K562 (cell line): ENCODE measurements at regions not wholly inside any gene's neighbourhood (a gene's known extent, or its start where the extent isn't known, plus 50 kb on each side); places are given as distances from the start of the nearest gene placed in this dataset.

Experiments used
- CREB3 ChIP-seq: fragments of 450-650 bp; conservative IDR thresholded peaks from 2 replicates; pipeline ENCODE4 v1.6.1; 2016; ENCODE audit warnings: missing genetic modification characterization, low read depth, mild to moderate bottlenecking, missing compliant biosample characterization, moderate library complexity
- CTCF ChIP-seq, 3 experiments: IDR thresholded peaks in 2 of 3; conservative IDR thresholded peaks in 1 of 3; 2 replicates each; pipeline ENCODE4 v1.5.1; 2011 to 2012; ENCODE audit warnings: low read length in 3 of 3, mild to moderate bottlenecking in 3 of 3, control low read depth in 2 of 3, improper control_type of control experiment in 1 of 3, inconsistent platforms in 1 of 3, low read depth in 1 of 3, mixed read lengths in 1 of 3, moderate library complexity in 1 of 3; ENCODE audit not compliant: insufficient read depth in 2 of 3
- HDAC3 ChIP-seq: fragments of 450-650 bp; IDR thresholded peaks from 2 replicates; pipeline ENCODE4 v1.6.1; 2018; ENCODE audit warnings: borderline replicate concordance, mild to moderate bottlenecking, moderate library complexity; ENCODE audit not compliant: partially characterized antibody
- KLF16 ChIP-seq: IDR thresholded peaks from 2 replicates; pipeline ENCODE4 v1.6.1; 2016; ENCODE audit warnings: antibody characterized with exemption
- MLX ChIP-seq, 2 experiments: fragments of 450-650 bp in 1 of 2; sonication (generic) in 1 of 2; formaldehyde crosslinking; conservative IDR thresholded peaks; 2 replicates each; pipeline versions ENCODE4 v1.4.0 to v1.8.1; 2020 to 2022; ENCODE audit warnings: mild to moderate bottlenecking in 1 of 2, missing genetic modification reagents in 1 of 2
- PHF8 ChIP-seq: fragments of 200-600 bp; sonication (generic); IDR thresholded peaks from 2 replicates; pipeline ENCODE4 v1.6.1; 2012; ENCODE audit warnings: mixed run types, mild to moderate bottlenecking, inconsistent platforms, low read length, moderate library complexity, borderline replicate concordance
- POLR2A ChIP-seq: fragments of 450-650 bp; conservative IDR thresholded peaks from 2 replicates; pipeline ENCODE4 v1.6.1; 2016
- RBM22 ChIP-seq: fragments of 200-400 bp; formaldehyde crosslinking; IDR thresholded peaks from 2 replicates; pipeline ENCODE4 v1.6.1; 2018; ENCODE audit warnings: low read length, low read depth; ENCODE audit not compliant: poor library complexity, severe bottlenecking
- SP1 ChIP-seq: sonication (generic); formaldehyde crosslinking; IDR thresholded peaks from 2 replicates; pipeline ENCODE4 v1.8.1; 2022; ENCODE audit warnings: mild to moderate bottlenecking, missing genetic modification reagents
- TF ChIP-seq, protein P1 (sequence below): sonication (generic); formaldehyde crosslinking; IDR thresholded peaks from 2 replicates; pipeline ENCODE4 v1.9.0; 2022; ENCODE audit warnings: mild to moderate bottlenecking, missing genetic modification reagents

GRCh38 chr6:165899611-165900010 lies 236.6 kb upstream of the PDE10A start:
- no peak for TF ChIP-seq SP1
- TF ChIP-seq HDAC3, result no peak
- no peak for TF ChIP-seq PHF8
- no peak for TF ChIP-seq MLX (CRISPR knock-in tag; conservative IDR thresholded peaks at IDR 0.05)
- TF ChIP-seq CTCF (IDR thresholded peaks at IDR 0.05 in 2 of 3, conservative IDR thresholded peaks at IDR 0.05 in 1 of 3; ENCODE audit: insufficient read depth in 2 of 3, low read depth in 1 of 3, low read length in 3 of 3), result no peak
- no peak for TF ChIP-seq KLF16
- no peak for TF ChIP-seq RBM22
- no peak for TF ChIP-seq POLR2A
- TF ChIP-seq CREB3, result no peak
- TF ChIP-seq, protein P1, sequence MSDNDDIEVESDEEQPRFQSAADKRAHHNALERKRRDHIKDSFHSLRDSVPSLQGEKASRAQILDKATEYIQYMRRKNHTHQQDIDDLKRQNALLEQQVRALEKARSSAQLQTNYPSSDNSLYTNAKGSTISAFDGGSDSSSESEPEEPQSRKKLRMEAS (CRISPR knock-in tag), result no peak
